Activated B cell treated with CpG ODN at 0.5 μM for 24 hours (primary cell): ENCODE measurements at regions not wholly inside any gene's neighbourhood (a gene's known extent, or its start where the extent isn't known, plus 50 kb on each side); places are given as distances from the start of the nearest gene placed in this dataset.

Source experiments
- ATAC-seq: fragments of 200-7000 bp; cut with Tn5 transposase; one replicate; pipeline ENCODE4 v1.10.0; 2021; ENCODE audit warnings: low read depth, mild to moderate bottlenecking, moderate library complexity
- CTCF ChIA-PET: fragments of 350-600 bp; sonication (Branson Sonifier 250); formaldehyde crosslinking; loops from one replicate; lab custom pipeline; 2021; ENCODE audit warnings: antibody characterized with exemption; lab: Charles Lee
- POLR2A ChIA-PET: fragments of 350-600 bp; sonication (Branson Sonifier 250); formaldehyde crosslinking; loops from one replicate; lab custom pipeline; 2021; ENCODE audit warnings: antibody characterized with exemption; lab: Charles Lee
- DNase-seq: peaks from one replicate; pipeline ENCODE4 v3.0.0; 2022
- H3K27ac Mint-ChIP-seq: one replicate; pipeline ENCODE4 v1.8.0; 2020; ENCODE audit warnings: mixed read lengths
- H3K27me3 Mint-ChIP-seq: one replicate; pipeline ENCODE4 v1.8.0; 2021; ENCODE audit warnings: mixed read lengths
- H3K36me3 Mint-ChIP-seq: one replicate; pipeline ENCODE4 v1.8.0; 2021; ENCODE audit warnings: low read depth, mixed read lengths
- H3K4me1 Mint-ChIP-seq: one replicate; pipeline ENCODE4 v1.8.0; 2021; ENCODE audit warnings: mixed read lengths
- H3K4me3 Mint-ChIP-seq: one replicate; pipeline ENCODE4 v1.8.0; 2020; ENCODE audit warnings: mild to moderate bottlenecking, mixed read lengths
- H3K9me3 Mint-ChIP-seq: one replicate; pipeline ENCODE4 v1.8.0; 2020; ENCODE audit warnings: mixed read lengths
- intact Hi-C: fragments of 100-400 bp; cut with micrococcal nuclease; formaldehyde crosslinking; loops from one replicate; pipeline ENCODE4 v1.15.1; 2024
- TF ChIP-seq, protein P1 (sequence below): fragments of 200-600 bp; IDR thresholded peaks from one replicate; pipeline ENCODE4 v1.8.0; 2022; ENCODE audit warnings: antibody characterized with exemption, mild to moderate bottlenecking

DNA sequence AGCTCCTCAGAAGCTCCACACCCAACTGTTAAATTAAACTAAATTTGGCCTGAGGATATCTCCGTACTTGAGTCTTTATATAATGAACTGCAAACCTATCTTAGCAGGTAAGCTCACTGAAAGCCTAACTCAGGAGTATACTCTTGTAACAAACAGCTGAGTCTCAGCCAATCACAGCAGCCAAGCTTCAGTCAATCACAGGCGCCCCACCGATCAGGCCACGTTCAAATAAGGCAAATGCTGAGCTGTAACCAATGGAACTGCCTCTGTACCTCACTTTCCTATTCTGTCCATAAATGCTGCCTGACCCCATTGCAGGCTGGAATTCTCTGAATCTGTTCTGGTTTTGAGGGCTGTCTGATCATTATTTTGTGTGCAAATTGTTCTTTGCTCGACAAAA is 93.0 kb upstream of the CES5A start:
- no peaks in the 10 kb centered on the region for H3K9me3 Mint-ChIP-seq
- CTCF ChIA-PET = no interaction called here
- peaks cover 2% of the 10 kb centered on the region for H3K4me1 Mint-ChIP-seq
- H3K4me3 Mint-ChIP-seq = no peak overlapping the region
- peaks cover 10% of the 10 kb centered on the region for H3K27me3 Mint-ChIP-seq
- POLR2A ChIA-PET = no interaction called here
- no peak overlapping the region for H3K27ac Mint-ChIP-seq
- ATAC-seq = no peak
- DNase-seq = no peak
- TF ChIP-seq, protein P1, sequence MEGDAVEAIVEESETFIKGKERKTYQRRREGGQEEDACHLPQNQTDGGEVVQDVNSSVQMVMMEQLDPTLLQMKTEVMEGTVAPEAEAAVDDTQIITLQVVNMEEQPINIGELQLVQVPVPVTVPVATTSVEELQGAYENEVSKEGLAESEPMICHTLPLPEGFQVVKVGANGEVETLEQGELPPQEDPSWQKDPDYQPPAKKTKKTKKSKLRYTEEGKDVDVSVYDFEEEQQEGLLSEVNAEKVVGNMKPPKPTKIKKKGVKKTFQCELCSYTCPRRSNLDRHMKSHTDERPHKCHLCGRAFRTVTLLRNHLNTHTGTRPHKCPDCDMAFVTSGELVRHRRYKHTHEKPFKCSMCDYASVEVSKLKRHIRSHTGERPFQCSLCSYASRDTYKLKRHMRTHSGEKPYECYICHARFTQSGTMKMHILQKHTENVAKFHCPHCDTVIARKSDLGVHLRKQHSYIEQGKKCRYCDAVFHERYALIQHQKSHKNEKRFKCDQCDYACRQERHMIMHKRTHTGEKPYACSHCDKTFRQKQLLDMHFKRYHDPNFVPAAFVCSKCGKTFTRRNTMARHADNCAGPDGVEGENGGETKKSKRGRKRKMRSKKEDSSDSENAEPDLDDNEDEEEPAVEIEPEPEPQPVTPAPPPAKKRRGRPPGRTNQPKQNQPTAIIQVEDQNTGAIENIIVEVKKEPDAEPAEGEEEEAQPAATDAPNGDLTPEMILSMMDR = no peak
- intact Hi-C loops = no loop called here
- no peaks in the 10 kb centered on the region for H3K36me3 Mint-ChIP-seq

DNA sequence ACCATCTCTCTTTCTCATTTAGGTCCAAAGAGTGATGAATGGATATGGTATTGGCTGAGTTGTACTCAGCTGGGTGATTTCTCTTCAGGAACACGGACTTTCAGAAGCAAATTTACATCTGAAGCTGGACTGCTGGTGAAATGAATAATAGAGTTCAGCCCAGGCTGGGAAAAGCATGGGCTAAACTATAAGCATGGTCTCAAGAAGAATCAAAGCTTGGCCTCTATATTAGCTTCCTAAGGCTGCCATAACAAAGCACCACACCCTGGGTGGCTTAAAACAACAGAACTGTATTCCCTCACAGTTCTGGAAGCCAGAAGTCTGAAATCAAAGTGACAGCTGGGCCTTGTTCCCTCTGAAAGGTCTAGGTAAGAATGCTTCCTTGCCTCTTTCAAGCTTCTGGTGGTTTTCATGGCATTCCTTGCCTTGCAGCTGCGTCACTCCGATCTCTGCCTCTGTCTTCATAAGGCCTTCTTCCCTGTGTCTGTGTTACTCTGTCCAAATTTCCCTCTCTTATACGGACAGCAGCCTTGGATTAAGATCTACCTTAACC is 89.8 kb upstream of the CES5A start:
- H3K4me1 Mint-ChIP-seq = no peaks in the 10 kb centered on the region
- TF ChIP-seq, protein P1 = no peak
- intact Hi-C loops = no loop called here
- DNase-seq = no peak
- peaks cover 2% of the 10 kb centered on the region for H3K9me3 Mint-ChIP-seq
- POLR2A ChIA-PET = no interaction called here
- no peak overlapping the region for H3K27ac Mint-ChIP-seq
- H3K27me3 Mint-ChIP-seq = peaks cover 12% of the 10 kb centered on the region
- H3K4me3 Mint-ChIP-seq = no peak overlapping the region
- CTCF ChIA-PET = no interaction called here
- no peaks in the 10 kb centered on the region for H3K36me3 Mint-ChIP-seq
- no peak for ATAC-seq

DNA sequence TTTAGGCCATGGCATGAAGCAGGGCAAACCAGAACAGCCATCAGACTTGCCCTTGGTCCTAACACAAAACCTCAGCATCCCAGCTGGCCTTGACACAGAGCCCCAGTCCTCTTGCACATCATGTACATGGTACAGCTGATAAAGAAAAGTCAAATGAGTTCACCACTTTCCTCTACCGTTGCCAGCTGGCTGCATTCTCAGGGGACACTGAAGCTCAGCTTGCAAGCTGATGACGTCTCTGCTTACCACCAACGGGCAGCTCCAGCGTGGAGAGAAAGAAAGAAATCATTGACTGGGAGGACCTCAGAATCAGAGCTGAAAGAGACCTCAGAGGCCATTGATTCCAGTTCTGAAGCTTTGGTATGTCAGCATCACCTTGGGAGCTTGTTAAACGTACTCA is 80.7 kb upstream of the CES5A start:
- POLR2A ChIA-PET = no interaction called here
- intact Hi-C loops = no loop called here
- TF ChIP-seq, protein P1 = no peak

DNA sequence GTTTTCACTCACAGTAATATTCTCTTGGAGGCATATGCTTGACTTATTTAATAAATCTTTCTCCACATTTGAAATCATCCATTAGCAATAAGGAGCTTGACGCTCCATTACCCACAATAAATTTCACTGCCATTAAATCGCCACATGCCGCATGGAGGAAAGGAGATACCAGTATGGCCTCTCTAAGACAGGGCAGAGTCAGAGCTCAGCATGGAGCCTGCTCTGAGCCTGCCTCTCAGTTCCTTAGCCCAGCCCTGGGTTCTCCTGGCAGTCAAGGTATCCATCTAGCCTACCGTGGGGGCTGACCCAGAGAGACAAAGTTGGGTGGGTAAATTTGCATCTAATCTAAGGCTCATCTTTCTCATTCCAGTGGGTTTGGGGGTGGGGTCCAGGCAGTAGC is 80.3 kb upstream of the CES5A start:
- CTCF ChIA-PET = interaction anchor here (2.0 to 2.6 kb wide), 2 partner anchors 9 to 11 kb away, joined by 7 to 9 read pairs; no protein-coding TSS in a partner anchor
- Mint-ChIP-seq H3K4me3 (no peak overlapping the region), H3K27ac (no peak overlapping the region), H3K9me3 (peaks cover 9% of the 10 kb centered on the region), H3K4me1 (no peaks in the 10 kb centered on the region), H3K36me3 (no peaks in the 10 kb centered on the region), H3K27me3 (peaks cover 9% of the 10 kb centered on the region)
- POLR2A ChIA-PET = no interaction called here
- ATAC-seq (no peak), DNase-seq (no peak)
- intact Hi-C loops = no loop called here
- TF ChIP-seq, protein P1 = no peak

More for the DNA sequence above, 80.7 kb upstream of the CES5A start:
- no peak for ATAC-seq
- no peak for DNase-seq
- CTCF ChIA-PET = interaction anchor here (2.0 to 2.6 kb wide), 2 partner anchors 10 to 12 kb away, joined by 7 to 9 read pairs; no protein-coding TSS in a partner anchor
- Mint-ChIP-seq H3K4me1 (no peaks in the 10 kb centered on the region), H3K4me3 (no peak overlapping the region), H3K27me3 (peaks cover 8% of the 10 kb centered on the region), H3K9me3 (peaks cover 9% of the 10 kb centered on the region), H3K27ac (no peak overlapping the region), H3K36me3 (no peaks in the 10 kb centered on the region)

DNA sequence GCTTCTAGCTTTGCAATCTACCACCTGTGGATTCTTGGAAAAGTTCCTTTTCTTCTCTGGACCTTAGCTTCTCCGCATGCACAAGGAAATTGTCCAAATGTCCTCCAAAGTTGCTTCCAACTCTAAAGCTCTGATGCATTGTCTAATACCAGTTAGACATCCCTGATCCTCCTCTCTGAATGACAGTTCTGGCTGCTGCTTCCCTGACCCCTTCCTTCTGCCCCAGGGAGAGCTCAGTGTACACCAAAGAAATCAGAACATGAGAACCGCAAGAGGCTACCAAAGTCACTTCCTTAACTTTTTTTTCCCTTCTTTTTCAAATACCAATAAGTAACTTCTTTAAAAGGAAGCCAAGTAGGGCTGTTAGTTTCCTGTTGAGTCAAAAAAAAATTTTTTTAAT is 79.7 kb upstream of the CES5A start:
- ATAC-seq (no peak), DNase-seq (no peak)
- no peaks in the 10 kb centered on the region for H3K36me3 Mint-ChIP-seq
- TF ChIP-seq, protein P1 = no peak
- peaks cover 6% of the 10 kb centered on the region for H3K9me3 Mint-ChIP-seq
- no peak overlapping the region for H3K27ac Mint-ChIP-seq
- ChIA-PET POLR2A (no interaction called here), CTCF (interaction anchor here (2.0 to 2.6 kb wide), 2 partner anchors 9 to 11 kb away, joined by 7 to 9 read pairs; no protein-coding TSS in a partner anchor)
- intact Hi-C loops = no loop called here
- H3K27me3 Mint-ChIP-seq = peaks cover 8% of the 10 kb centered on the region
- H3K4me3 Mint-ChIP-seq = no peak overlapping the region
- no peaks in the 10 kb centered on the region for H3K4me1 Mint-ChIP-seq
